HG02852 (cell line): ENCODE measurements at regions not wholly inside any gene's neighbourhood (a gene's known extent, or its start where the extent isn't known, plus 50 kb on each side); places are given as distances from the start of the nearest gene placed in this dataset.
"Not testable (repeated sequence)": the region's sequence is repeated elsewhere in the genome, so short reads cannot be mapped to it uniquely, and the experiment has no call there.

Experiments used
- ATAC-seq: cut with Tn5 transposase; IDR thresholded peaks from one replicate; pipeline ENCODE4 v1.9.1; 2021; ENCODE audit warnings: mild to moderate bottlenecking, moderate library complexity; ENCODE audit not compliant: unreplicated experiment

DNA sequence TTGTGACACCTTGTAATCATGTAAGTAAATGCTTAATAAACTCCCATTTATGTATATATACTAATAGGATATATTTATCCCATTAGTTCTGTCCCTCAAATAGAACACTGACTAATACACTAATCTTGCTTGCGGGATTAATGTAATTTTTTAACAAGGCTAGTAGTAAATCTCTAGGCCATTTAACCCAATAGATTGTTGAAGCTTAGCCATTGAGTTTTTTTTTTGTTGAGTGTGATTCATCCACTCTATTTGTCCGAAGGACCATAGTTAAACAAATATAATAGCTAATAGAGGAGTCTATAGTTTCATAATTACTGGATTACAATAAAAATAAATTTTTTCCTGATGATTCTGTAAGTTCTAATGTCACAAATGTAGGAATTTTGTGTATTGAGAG lies 474.4 kb downstream of the CDH9 start:
- ATAC-seq, result no peak

DNA sequence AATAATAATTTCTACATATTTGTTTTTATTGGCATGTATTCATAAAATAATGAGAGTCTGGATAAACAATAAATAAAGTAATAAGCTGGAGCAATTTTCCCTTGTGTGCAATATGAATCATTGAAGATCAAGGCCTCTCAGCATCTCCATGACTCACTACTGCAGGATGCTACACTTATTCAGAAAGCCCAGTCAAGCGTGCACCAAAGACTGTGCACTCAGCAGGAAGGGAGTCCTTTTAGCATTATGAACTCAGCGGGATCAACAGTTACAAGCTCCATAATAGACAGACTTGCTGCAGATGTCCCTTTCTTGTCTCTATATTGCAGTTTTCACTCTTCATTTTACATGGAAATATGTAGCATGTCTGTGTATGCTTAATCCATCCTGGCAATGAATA lies 485.3 kb downstream of the CDH9 start:
- ATAC-seq, result no peak

DNA sequence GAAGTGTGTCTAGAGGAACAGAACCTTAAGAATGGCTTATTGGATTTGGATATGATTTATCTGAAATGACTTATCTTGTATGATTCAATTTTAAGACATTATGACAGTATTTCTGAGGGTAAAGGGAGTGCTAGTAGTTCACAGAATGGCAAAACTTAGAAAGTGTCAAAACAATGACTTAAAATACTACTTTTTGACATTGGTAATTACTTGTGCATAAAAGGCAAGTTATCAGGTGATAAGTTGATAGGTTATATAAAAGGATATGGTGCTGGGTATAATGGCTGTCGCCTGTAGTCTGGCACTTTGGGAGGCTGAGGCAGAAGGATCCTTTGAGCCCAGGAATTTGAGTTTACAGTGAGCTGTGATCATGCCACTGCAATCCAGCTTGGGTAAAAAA lies 494.4 kb downstream of the CDH9 start:
- no peak for ATAC-seq

DNA sequence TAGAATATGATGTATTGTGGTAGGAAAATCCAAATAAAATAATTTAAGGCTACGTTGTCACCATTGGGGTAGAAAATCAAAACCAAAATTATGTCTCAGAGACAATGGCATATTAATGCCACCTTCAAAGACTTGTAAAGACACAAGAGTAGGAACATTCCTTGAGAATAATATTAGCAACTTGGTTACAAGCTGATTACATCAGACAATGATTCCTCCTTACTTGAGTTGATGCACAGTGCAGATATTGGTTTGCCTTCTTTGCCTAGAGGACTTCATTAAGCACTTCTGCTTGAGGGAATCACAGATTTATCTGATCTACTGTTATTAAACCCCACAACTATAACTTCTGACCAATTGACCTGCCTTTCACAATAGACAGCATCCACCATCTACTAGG lies 500.2 kb downstream of the CDH9 start:
- no peak for ATAC-seq

DNA sequence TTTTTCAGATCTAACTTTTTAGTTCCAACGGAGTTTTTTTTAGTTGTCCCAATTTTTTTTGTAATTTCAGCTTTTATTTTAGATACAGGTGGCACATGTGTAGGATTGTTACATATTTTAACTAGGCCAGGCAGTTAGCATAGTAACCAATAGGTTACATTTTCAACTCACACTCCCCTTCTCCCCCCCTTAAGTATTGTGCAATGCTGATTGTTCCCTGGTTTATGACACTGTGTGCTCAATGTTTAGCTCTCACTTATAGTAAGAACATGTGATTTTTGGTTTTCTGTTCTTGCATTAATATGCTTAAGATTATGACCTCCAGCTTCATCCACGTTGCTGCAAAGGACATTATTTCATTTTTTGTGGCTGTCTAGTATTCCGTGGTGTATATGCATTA lies 503.2 kb downstream of the CDH9 start:
- ATAC-seq, result no peak

DNA sequence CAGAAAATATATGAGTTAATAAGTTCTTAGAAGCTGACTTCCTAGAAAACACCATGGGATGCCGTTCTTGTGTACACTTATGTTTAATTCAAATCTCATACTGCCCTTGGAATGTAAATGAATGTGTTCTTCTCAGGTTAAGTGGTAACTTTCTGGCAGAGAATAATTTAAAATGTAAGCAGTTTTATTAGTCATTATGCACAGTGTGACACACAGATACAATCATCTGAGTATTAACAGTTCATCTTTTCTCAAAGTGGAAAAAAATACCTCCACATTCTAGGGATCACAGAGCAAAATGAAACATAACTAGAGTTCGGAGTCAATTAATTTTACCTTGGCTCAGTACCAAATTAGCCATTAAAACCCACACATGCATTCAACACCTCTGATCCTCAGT lies 508.1 kb downstream of the CDH9 start:
- ATAC-seq, result no peak

DNA sequence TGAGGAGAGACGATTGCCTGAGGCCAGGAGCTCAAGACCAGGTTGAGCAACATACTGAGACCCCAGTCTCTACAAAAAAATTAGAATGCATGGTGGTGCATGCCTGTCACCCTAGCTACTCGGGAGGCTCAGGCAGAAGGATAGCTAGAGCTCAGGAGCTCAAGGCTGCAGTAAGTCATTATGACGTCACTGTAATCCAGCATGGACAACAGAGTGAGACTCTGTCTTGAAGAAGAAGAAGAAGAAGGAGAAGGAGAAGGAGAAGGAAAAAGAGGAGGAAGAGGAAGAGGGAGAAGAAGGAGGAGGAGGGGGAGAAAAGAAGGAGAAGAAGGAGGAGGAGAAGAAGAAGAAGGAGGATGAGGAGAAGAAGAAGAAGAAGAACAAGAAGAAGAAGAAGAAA lies 519.1 kb downstream of the CDH9 start:
- no peak for ATAC-seq

DNA sequence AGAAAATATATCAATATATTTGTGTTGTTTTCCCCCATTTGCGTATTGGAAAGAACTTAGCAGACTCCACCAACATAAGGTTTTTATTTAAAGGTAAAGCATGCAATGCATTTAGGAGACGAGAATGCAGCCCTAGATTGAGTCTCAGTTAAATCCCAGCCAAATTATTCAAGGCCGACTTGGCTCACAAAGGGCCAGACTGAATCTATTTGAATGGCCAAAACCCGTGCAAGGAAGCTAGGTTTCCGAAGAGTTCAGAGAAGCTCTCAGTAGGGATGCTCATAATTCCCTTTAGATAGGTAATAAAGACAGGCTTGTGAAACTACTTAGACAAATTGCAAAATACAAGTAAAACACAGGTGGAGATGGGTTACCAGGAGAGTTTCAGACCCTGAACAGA lies 520.3 kb downstream of the CDH9 start:
- ATAC-seq, result no peak

DNA sequence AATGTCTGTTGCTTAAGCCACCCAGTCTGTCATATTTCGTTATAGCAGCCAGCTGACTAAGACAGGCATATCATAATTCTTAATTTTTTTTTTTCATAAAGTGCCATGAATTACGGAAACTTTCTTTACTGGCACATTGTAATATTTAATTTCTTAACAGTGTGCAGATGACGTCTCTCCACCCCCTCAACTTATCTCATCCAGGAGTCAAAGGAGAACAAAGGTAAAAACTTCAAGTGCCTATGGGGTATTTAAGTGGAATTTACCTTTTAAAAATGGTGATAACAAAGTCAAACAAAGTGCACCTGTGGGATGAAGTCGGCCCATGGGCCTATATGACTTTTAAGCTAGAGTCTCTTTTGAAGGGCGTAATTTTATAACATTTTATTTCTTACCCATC lies 539.4 kb downstream of the CDH9 start:
- ATAC-seq, result no peak

DNA sequence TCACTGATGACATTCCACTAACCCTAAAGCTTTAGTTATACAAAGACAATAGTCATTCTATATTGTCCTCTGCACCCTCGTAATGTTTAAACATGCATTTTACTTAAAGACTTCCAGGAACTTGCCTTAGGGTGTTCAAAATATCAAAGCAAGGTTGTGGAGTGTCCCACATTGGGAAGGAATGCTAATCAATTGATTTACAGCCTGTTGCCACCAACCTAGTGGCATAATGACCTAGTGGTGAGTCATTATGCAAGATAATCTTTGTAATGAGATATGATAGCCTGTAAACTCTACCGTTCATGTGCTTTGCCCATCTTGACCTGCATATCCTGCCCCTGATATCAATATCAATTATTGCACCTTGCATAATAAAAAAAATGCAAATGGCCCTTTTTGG lies 542.9 kb downstream of the CDH9 start:
- ATAC-seq, result no peak

DNA sequence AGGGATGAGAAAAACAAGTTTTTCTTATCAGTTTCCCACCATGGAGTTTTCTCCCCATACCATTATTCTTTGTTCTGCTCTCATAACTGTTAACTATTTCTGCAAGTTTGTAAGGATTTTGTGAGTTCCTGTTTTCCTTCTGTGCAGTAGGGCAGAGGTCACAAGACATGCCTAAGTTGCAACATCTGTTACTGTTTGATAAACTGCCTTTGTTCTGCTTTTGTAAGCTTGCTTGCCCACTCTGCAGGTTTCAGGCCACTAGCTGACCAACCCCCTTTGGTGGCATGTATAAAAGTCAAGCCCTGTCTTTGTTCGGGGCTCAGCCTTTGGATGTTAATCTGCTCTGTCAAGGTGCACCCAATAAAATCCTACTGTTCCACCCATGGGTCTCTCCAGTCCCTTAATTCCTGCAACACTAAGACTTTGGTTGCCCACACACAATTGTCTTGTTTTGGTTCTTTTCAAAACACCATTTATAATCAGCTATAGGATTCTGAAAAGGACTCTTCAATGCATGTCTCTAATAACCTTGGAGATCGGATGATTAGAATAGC lies 545.4 kb downstream of the CDH9 start:
- ATAC-seq, result no peak

DNA sequence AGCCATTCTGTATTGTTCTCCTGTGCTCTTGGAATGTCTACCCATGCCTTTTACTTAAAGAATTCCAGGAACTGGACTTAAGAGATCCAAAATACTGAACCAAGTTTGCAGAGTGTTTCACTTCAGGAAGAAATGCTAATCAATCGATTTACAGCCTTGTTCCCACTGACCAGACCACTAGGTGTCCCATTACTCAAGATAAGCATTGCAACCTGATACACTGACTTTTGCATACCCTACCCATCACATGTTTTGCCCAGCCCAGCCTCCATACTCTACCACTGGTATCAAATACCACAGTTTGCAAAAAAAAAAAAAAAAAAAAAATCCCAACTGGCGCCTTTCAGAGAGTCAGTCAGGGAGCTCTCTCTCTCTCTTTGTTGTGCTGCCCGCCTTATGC lies 550.8 kb downstream of the CDH9 start:
- ATAC-seq, result no peak

DNA sequence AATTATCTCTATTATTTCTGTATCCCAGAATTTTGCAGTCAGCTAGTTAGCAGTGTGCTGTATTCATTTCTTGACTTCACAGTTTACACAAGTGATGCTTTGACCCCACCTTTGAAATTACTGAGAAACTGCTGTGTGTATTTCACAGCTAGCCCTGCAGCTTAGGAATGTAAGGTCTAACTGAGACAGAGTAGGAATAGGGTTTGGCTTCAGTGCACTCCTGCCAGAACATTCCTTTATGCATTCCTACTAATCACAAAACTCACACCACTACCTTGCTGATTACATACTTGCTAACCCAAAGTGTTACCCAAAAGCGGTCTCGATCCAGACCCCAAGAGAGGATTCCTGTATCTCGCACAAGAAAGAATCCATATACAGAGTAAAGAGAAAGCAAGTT lies 551.8 kb downstream of the CDH9 start:
- no peak for ATAC-seq

DNA sequence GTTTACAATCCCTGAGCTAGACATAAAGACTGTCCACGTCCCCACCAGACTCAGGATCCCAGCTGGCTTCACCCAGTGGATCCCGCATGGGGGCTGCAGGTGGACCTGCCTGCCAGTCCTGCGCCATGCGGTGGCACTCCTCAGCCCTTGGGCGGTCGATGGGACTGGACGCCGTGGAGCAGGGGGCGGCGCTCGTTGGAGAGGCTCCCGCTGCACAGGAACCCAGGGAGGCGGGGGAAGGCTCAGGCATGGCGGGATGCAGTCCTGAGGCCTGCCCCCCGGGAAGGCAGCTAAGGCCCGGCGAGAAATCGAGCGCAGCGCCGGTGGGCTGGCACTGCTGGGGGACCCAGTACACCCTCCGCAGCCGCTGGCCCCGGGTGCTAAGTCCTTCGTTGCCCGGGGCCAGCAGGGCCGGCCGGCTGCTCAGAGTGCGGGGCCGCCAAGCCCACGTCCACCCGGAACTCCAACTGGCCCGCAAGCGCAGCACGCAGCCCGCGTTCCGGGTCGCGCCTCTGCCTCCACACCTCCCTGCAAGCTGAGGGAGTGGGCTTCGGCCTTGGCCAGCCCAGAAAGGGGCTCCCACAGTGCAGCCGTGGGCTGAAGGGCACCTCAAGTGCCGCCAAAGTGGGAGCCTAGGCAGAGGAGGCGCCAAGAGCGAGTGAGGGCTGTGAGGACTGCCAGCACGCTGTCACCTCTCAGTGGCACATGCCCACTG lies 553.1 kb downstream of the CDH9 start:
- ATAC-seq, result not testable (repeated sequence)

DNA sequence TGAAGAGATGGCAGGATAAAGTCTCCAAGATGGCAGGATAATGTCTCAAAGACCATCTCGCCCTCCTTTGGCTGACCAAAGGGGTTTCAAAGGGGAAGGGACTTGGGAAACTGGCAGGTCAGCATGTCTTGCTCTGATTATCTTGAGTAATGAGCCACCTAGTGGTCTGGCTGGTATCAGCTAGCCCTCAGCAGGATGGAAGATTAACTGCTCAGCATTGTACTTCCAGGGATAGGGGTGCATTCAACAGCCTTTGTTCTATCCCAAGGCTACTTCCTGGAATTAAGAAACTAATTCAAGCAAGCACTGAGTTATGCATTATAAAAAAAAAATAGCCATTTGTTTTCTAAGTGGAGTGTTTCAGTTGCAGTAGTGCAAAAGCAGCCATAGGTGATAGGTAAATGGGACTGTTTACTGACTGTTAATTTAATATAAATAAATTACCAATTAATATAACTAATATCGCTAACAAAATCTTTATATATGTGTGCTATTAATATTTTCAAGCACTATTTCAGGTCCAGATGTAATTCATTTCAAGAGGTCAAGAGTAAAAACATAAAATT lies 555.5 kb downstream of the CDH9 start:
- no peak for ATAC-seq

DNA sequence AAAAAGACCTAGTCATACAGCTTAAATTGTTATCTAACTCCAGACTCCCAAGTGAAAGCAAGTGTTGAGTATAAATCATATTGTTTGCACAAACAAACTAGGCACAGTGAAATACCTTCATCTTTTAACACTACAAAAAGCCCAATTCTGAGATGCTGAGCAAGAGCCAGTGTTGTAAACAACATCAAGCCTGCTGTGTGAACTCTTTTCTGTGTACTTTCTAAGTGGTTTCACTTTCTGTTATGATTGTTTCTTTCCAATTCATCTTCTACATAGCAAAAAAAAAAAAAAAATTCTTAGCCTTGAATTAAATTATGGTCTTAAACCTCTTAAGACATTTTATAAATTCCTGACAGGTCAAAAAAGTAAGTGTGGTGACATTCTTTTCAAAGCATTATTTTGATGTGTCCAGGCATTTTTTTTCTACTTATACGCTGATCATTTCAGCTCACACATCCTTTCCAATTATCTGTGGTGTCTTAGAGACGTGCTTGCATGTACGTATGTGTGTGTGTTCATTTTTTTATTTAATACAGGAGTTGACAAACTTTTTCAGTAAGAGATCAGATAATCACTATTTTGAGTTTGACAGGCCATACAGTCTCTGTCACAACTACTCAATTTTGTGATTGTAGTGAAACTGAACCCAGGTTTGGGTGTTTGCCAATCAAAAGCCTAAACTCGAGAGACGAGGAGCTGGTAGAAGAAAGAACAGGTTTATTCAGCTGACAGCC lies 556.1 kb downstream of the CDH9 start:
- ATAC-seq, result no peak

DNA sequence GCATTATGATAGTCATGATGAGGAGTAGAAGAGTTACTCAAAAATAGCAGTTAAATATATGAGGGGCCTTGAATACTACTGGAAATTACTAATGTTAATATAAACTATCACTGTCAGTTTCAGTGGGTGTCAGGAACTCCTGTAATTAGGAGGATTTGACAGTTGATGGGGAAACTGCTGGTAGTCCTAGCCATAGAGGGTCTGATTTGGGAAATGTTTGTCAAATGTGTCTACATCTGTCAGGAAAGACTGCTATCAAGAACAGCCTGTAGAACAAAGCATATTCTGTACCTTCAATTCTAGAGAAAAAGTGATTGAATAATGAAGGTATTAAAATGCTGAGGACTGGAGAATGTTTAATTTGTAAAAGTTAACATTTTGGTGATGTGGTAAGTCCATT lies 567.9 kb downstream of the CDH9 start:
- no peak for ATAC-seq

DNA sequence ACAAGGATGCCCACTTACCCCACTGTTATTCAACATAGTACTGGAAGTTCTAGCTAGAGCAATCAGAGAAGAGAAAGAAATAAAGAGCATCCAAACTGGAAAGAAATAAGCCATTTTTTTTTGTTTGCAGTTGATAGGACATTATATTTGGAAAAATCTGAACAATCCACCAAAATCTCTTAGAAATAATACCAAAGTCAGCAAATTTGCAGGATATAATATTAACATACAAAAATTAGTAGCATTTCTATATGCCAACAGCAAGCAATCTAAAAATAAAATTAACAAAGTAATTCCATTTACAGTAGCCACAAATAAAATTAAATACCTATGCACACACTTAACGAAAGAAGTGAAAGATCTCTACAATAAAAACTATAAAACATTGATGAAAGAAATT lies 599.3 kb downstream of the CDH9 start:
- no peak for ATAC-seq

DNA sequence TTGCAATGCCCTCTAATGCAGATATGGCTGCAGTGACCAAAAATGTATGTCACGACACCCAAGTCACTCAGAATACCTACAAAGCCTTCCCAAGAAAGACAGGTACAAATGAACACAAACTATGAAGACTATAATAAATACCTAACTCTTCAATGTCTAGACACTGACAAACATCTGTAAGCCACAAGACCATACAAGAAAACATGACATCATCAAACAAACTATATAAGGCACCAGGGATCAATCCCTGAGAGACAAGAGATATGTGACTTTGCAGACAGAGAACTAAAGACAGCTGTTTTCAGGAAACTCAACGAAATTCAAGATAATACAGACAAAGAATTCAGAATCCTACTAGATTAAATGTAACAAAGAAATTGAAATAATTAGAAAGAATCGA lies 603.7 kb downstream of the CDH9 start:
- ATAC-seq, result no peak

DNA sequence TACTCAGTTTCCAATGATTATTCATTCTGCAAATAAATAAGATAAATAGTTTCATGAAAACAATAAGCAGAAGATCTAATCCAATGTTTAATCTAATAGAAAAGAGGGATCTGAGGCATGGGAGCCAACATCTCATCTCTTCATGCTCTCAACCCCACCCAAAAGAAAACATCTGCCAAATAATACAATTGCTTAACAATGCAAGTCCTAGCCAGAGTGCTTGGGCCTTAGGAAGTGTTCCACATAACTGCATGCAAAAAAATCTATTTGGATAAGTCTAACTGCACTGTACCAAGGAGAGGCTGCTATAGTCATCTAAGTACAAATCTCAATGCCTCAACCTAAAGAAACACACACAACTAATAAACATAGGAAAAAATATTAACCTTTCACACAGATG lies 606.0 kb downstream of the CDH9 start:
- no peak for ATAC-seq

DNA sequence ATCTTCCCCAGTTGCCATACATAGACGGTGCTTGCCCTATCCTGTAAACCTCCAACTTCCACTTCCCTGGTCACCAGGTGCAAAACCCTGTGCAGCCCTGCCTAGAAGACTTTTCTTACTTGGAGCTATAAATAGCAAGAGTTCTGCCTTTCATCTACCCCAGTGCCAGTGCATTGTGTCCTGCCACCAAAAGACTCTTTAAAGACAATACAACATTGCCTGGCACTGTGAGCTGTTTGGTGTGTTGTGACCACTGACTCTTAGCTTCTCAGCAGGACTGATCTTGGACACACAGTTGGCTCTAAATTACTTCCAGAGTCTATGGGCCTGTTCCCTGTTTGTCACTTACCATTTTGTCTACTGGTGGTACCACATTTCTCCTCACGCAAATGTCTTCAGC lies 608.1 kb downstream of the CDH9 start:
- ATAC-seq, result no peak

DNA sequence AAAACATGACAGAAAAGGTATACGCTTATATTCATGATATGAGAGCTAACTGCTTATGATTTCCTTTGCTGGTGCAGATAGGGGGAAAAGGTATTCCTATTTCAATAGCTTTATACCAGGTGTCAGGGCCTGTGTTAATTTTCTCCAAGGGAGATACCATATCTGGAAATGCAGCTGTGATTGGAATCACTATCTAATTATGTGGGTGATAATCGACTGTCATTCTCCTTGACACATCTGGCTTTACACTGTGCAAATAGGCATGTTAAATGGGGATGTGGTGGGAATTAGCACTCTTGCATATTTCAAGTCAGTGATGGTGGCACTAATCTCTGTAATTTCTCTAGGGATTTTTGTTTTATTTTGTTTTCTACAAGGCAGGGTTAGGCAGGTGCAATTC lies 611.1 kb downstream of the CDH9 start:
- no peak for ATAC-seq
